ENCODE measurements at regions not wholly inside any gene's neighbourhood (a gene's known extent, or its start where the extent isn't known, plus 50 kb on each side); places are given as distances from the start of the nearest gene placed in this dataset.

DNA sequence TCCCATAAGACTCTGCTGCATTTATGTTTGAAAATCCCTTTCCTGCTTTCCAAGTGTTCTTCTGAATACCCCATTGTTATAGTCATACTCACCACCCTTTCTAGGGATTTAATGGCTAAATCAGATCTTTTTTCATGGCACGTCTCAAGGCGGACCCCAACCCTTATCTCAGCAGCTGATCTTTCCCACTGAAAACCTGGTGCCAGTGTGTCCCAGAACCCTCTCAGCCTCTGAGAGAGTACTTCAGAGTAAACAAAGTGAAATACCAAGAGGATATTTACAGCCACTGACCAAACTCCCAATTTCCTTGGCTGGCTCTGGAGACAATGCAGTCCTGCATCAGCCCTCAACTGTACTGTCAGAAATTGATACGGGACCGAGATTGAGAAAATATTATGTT, 101.7 kb downstream of the TMEM100 start:
- no peak for TF ChIP-seq POLR2AphosphoS5 (IDR thresholded peaks at IDR 0.05; ENCODE audit: low read depth, low read length)
- TF ChIP-seq, protein P1, sequence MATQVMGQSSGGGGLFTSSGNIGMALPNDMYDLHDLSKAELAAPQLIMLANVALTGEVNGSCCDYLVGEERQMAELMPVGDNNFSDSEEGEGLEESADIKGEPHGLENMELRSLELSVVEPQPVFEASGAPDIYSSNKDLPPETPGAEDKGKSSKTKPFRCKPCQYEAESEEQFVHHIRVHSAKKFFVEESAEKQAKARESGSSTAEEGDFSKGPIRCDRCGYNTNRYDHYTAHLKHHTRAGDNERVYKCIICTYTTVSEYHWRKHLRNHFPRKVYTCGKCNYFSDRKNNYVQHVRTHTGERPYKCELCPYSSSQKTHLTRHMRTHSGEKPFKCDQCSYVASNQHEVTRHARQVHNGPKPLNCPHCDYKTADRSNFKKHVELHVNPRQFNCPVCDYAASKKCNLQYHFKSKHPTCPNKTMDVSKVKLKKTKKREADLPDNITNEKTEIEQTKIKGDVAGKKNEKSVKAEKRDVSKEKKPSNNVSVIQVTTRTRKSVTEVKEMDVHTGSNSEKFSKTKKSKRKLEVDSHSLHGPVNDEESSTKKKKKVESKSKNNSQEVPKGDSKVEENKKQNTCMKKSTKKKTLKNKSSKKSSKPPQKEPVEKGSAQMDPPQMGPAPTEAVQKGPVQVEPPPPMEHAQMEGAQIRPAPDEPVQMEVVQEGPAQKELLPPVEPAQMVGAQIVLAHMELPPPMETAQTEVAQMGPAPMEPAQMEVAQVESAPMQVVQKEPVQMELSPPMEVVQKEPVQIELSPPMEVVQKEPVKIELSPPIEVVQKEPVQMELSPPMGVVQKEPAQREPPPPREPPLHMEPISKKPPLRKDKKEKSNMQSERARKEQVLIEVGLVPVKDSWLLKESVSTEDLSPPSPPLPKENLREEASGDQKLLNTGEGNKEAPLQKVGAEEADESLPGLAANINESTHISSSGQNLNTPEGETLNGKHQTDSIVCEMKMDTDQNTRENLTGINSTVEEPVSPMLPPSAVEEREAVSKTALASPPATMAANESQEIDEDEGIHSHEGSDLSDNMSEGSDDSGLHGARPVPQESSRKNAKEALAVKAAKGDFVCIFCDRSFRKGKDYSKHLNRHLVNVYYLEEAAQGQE (IDR thresholded peaks at IDR 0.05; ENCODE audit: insufficient read depth in 1 of 2, low read depth in 2 of 2, low read length in 2 of 2) = no peak
- no peak for TF ChIP-seq TAF1 (IDR thresholded peaks at IDR 0.05; ENCODE audit: borderline replicate concordance, insufficient read depth, low read length)
